Spleen (tissue), 7 donors: ENCODE measurements at regions not wholly inside any gene's neighbourhood (a gene's known extent, or its start where the extent isn't known, plus 50 kb on each side); places are given as distances from the start of the nearest gene placed in this dataset.

ENCODE experiments used
- CTCF ChIP-seq, 11 experiments: fragments of 200-600 bp in 7 of 11; fragments of 450-650 bp in 4 of 11; sonication (generic) in 4 of 11; IDR thresholded peaks in 8 of 11; conservative IDR thresholded peaks in 3 of 11; 1 replicate in 7 of 11; 2 replicates in 4 of 11; pipeline versions ENCODE4 v1.4.0 to v1.8.0; 2016 to 2021; ENCODE audit warnings: antibody characterized with exemption in 11 of 11, inconsistent platforms in 4 of 11, mild to moderate bottlenecking in 1 of 11
- POLR2A ChIP-seq, 3 donors: fragments of 450-650 bp; IDR thresholded peaks; one replicate each; pipeline ENCODE4 v1.5.1; 2017; ENCODE audit warnings: antibody characterized with exemption in 3 of 3, mild to moderate bottlenecking in 1 of 3
- POLR2AphosphoS5 ChIP-seq, 3 donors: sonication (generic); formaldehyde crosslinking; IDR thresholded peaks; one replicate each; pipeline ENCODE4 v1.5.1; 2017; ENCODE audit warnings: antibody characterized with exemption in 3 of 3
- donor health status: DM: no; HTN: no; CAD: no; lungs with moderate emphysema.
- donor health status: DM: no; HTN: no; CAD: no.
- donor health status: DM: no; HTN: no; CAD: no.

- no peak for TF ChIP-seq POLR2A (IDR thresholded peaks at IDR 0.05)
- TF ChIP-seq CTCF (IDR thresholded peaks at IDR 0.05 in 8 of 11, conservative IDR thresholded peaks at IDR 0.05 in 3 of 11) = no peak
- no peak for TF ChIP-seq POLR2AphosphoS5 (IDR thresholded peaks at IDR 0.05)
These were observed 495.9 kb upstream of the FAM241A start for GRCh38 chr4:111649308-111649707.
